Glomerular visceral epithelial cell (primary cell): ENCODE measurements at regions not wholly inside any gene's neighbourhood (a gene's known extent, or its start where the extent isn't known, plus 50 kb on each side); places are given as distances from the start of the nearest gene placed in this dataset.

Experiments
- DNase-seq: peaks from one replicate; pipeline ENCODE4 v3.0.0-alpha.2; 2016; ENCODE audit errors: extremely low spot score

DNA sequence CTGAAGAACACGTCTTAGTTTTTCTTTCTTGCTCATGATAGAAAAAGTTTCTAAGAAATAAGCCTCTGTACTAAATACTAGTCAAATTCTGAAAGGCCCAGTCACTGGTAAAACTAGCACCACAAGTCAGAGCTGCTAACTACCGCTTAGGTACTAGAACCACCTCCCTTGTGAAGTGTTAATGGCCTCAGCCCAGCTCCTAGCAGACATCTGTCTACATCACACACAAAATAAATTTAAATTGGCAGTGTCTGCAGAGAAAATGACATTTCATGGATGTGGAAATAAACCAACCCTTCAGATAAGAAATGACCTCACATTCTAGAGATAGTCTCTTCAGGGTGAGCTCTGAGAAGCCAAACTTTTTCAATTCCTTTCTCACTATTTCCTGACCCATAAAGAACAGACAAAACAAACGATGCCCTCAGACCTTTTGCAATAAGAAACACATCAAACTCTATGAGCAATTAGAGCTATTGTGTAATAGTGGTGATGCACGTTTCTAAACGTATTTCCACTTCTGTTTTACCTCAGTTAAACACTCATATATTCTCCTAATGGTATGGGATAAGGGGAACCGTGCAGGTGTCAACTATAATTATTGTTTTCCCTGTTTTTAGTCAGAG is 70.3 kb upstream of the DSG1 start:
- DNase-seq = no peak

- DNase-seq = peak; percentile 59
These were observed 69.0 kb upstream of the DSG1 start for GRCh38 chr18:31248783-31249521.

DNA sequence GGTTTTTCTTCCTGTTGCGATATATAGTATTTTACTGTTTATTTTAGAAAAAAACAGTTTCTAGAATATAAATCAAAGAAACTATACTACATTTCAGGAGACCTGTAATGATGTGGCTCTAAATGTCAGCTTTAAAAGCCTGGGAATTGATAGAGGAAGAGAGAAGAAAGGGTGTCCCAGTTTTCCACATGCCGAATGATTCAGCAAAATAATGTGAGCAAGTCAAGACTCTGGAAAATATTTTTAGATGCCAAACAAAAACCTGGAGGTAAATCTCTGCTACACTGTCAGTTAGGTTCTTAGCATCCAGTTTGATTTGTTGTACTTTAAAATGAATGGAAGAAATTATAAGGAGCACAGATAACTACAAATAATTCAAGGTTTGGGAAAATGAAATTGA is 67.1 kb upstream of the DSG1 start:
- no peak for DNase-seq

DNA sequence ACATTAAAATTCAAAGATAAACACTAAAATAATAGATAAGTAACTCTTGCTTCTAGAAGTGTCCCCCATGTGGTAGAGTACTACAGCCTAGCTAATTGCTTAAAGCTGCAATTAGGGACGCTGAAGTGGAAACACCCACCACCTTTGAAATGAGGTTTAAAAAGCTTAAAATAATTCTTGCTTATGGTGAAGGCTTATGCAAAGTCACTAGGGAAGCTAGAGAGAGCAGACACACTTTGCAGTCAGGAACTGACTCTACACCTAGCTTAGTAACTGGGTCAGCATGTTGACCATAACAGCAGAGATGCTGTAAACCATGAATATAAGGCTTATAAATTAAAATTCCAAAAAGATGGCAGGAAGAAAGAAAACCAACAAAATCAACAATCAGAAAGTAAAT is 65.4 kb upstream of the DSG1 start:
- no peak for DNase-seq

DNA sequence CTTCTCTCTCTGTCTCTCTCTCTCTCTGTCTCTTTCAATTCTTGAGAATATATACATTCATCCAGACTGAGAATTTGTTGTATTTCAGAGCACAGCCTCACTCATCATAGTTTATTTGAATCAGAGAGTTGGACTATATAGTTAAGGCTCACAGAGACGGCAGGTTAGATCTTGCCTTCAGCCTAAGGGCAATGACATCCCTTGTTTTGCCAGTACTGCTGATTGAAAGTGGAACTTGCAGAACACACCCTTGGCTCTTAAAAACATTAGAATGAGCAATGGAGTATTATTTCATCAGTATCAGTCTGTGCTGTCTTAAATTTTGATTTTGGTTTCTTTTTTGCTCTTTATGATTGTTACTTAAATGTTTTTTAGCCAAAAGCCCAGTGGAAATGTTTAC is 62.0 kb upstream of the DSG1 start:
- no peak for DNase-seq

DNA sequence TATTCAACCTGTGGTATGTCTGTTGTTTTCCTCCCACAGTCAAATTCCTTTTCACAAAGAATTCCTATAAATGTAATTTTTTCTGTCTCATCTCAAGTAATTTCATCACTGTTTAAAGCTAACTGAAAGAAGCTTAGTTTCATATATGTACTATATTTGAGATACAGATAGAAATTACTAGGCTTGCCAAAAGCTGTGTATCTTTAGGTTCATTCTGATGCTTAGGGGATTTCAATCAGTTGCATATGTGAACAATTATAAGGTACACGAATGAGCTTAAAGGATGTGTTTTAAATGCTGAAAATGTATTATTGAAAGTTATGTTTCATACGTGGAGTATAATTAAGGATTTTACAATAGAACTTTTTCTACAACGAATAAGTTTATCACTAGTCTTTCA is 59.2 kb upstream of the DSG1 start:
- no peak for DNase-seq

DNA sequence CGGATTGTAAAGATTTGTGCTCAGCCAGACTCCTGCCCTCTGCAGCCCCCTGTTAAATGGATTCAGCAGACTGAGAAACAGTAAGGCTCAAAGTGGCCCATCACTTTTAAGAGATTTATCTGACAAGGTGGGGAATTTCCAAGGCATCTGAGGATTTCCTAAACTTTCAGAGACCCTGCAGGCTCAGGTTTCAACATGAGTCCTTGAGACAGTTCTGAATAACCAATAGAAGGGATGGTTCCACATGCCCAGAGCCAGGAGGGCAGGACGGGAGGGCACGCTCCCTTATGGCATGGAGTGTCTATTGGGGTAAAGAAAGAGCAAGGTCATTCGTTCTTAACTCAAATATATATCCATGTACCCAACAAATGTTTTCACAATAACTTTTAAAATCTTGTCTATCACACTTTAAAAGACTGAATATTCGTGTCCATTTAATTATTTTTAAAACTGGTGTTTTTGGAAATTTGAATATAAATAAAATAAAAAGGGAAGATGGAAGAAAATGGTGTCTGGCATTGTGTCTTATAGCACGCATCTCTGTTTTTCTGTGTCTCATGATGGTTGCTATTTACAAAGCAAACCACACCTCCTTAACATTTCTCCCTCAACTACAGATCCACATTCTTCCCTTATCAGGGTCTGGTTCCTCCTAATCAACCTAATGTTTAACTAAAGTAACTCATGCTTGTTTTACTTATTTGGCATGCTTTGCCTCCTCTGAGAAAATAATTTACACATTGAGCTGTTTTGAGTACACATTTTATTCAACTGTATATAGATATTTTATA is 56.0 kb upstream of the DSG1 start:
- no peak for DNase-seq

DNA sequence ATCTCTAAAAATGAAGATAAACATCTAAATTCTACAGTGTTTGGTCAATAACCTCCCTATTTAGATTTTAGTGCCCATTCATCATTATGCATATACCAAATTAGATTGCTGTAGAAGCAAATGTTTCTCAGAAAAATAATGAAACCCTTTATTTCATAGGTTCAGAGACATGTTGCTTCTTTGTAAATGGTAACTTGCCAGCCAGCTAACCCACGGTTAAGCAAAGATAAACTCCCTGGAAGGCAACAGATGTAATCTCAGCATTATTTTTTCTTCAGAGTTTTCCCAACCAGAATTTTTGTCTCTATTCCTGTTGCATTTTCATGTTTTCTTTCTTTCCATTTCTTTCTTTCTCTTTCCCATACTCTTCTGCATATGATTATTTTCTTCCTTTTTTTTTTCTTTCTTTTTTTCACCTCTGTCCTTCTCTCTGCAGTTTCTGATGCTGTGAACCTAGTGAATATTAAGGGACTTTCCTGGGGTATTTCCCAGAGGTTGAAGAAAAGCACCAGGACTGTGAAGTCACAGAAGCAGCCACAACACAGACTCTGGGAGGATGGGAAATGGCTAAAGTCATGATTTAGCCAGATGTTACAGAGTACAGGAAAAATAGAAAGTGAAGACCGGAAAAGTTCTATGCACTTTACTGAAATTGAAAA is 50.0 kb upstream of the DSG1 start:
- peak; percentile 42 for DNase-seq
